ENCODE measurements at regions not wholly inside any gene's neighbourhood (a gene's known extent, or its start where the extent isn't known, plus 50 kb on each side); places are given as distances from the start of the nearest gene placed in this dataset.

DNA sequence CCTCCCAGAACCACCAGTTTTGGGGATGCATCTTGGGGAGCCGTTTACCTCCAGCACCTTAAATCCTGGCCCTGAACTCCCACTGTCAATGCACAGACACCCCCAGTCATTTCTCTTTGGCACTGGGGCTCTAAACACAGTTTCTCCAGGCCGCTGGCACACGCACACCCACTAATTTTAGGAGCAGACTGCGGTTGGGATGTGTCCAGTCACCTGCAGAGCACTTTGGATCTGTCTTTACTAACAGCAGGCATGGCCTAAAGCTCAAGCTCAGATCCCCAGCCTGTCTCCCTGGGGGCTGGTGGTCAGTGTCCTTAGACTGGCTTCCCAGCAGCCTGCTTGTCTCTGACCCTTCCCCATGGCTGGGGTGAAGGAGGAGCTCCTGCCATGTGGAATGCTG is 49.9 kb downstream of the SYNE3 start:
- TF ChIP-seq, protein P1, sequence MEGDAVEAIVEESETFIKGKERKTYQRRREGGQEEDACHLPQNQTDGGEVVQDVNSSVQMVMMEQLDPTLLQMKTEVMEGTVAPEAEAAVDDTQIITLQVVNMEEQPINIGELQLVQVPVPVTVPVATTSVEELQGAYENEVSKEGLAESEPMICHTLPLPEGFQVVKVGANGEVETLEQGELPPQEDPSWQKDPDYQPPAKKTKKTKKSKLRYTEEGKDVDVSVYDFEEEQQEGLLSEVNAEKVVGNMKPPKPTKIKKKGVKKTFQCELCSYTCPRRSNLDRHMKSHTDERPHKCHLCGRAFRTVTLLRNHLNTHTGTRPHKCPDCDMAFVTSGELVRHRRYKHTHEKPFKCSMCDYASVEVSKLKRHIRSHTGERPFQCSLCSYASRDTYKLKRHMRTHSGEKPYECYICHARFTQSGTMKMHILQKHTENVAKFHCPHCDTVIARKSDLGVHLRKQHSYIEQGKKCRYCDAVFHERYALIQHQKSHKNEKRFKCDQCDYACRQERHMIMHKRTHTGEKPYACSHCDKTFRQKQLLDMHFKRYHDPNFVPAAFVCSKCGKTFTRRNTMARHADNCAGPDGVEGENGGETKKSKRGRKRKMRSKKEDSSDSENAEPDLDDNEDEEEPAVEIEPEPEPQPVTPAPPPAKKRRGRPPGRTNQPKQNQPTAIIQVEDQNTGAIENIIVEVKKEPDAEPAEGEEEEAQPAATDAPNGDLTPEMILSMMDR (IDR thresholded peaks at IDR 0.05; ENCODE audit: poor library complexity) = no peak
- TF ChIP-seq EZH2 (IDR thresholded peaks at IDR 0.05; ENCODE audit: borderline replicate concordance) (no peak), EZH2phosphoT487 (IDR thresholded peaks at IDR 0.05; ENCODE audit: low read depth, severe bottlenecking, unreplicated experiment) (no peak)
